GM19239 (cell line): ENCODE measurements at regions not wholly inside any gene's neighbourhood (a gene's known extent, or its start where the extent isn't known, plus 50 kb on each side); places are given as distances from the start of the nearest gene placed in this dataset.
"Not testable (repeated sequence)": the region's sequence is repeated elsewhere in the genome, so short reads cannot be mapped to it uniquely, and the experiment has no call there.

Source experiments
- DNase-seq: peaks from one replicate; pipeline ENCODE4 v3.0.0; 2011; ENCODE audit warnings: low spot score; ENCODE audit not compliant: insufficient read length
- FAIRE-seq: peaks from 2 replicates; lab custom pipeline; 2011; peaks lifted over from hg19 to GRCh38; lab: Jason Lieb, UNC

DNA sequence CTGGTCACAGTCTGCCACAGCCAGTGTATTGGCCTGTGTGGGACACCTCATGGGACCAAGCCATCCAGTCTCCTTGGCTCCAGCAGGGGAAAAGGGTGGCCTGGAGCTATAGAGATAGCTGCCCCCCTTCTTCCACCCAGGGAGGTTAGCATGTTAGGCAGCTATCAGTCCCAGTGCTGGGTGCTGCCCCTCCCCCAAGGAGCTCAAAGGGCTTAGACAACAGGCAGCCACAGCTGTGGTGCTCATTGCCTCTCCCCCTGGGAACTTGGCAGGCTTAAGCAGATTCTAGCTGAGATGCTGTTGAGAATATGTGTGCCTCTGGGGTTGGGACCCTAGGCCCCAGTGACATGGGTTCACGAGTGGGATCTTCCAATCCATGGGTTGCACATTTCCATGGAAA is 226.0 kb upstream of the PTGER4 start:
- FAIRE-seq: no peak
- no peak for DNase-seq

DNA sequence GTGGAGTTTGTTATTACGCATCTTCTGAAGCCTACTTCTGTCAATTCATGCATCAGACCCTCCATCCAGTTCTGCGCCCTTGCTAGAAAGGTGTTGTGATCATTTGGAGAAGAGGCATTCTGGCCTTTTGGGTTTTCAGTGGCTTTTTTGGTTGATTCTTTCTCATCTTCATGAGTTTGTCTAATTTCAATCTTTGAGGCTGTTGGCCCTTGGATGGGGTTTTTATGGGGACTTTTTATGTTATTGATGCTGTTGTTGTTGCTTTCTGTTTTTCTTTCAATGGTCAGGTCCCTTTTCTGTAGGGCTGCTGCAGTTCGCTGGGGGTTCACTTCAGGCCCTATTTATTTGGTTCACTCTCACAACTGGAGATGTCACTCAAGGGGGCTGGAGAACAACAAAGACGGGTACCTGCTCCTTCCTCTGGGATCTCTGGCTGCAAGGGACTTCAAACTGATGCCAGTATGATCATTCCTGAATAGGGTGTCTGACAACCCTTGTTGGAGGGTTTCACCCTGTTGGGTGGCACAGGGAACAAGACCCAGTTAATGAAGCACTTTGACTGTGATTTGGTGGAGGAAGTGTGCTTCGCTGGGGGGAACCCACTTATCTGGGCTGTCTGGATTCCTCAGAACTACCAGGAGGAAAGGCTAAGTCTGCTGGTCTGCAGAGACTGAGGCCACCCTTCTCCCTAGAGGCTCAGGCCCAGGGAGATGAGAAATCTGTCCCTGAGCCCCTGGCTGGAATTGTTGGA is 226.7 kb upstream of the PTGER4 start:
- FAIRE-seq (no peak), DNase-seq (no peak)

DNA sequence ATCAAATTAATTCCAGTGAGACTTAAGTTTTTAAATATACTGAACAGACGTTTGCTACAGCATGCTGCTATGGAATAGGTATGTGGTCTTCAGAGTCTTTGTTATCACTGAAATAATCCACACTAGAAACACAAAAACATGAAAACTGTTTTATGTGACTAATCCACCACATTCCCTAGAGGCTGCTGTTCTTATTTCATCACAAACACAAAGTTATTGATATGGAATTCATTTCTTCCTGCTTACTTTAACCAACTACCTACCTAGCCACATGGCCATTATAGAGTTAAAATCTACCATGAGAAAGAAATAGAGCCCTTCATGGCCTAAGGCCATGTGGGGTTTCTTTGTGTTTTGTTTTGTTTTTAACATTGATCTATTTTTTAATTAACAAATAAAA is 232.3 kb upstream of the PTGER4 start:
- DNase-seq (no peak), FAIRE-seq (no peak)

DNA sequence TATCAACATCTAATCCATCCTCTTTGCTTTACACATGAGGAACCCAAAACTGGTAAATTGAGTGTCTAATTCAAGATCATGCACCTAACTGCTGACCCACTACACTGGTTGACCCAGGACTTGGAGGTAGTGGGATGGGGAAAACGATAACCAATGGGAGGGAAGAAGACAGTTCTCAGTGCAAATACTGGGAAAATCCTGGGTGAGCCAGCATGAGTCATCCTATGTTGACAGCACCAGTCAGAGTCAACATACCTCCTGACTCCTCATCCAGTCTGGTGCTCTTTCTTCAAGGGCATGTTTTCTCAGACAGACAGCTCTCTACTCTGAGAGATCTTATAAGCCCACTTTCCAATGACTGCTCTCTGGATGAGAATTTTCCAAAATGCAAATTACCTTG is 232.8 kb upstream of the PTGER4 start:
- FAIRE-seq (no peak), DNase-seq (no peak)

DNA sequence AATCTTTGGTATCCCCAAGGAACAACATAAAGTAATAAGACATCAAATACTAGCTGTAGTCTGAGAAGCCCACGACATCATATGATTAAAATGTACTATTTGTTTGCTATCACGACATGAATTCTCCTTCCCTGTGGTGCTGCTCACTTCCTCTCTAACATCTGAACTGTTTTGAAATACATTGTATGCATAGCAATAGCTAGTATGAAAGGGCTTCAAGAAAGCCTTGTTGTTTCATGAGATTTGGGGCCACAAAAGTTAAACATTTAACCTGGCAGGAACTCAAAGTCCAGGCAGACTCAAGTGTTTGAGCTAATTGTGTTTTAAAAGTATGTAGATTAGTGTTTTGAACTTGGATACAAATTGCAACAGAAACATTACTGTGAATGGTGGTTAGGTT is 237.4 kb upstream of the PTGER4 start:
- FAIRE-seq: peak; percentile 74
- DNase-seq: no peak

DNA sequence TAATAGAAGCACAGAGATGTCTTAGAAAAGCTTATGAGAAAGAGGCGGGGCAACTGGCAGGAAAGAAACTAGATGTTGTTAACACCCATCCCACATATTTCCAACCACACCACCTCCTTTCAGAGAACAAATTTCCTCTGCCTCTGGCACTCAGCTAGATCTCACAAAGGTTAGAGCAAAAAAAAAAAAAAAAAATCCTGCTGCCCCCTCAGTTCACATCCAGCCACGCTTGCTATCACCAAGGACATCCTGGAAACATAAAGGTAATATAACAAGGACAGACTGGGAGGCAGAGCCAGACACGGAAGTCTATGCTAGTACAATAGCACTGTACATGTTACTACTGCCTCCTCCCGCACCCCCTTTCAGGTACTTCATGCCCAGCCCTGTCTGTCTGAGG is 238.0 kb upstream of the PTGER4 start:
- FAIRE-seq (peak; percentile 70), DNase-seq (peak; percentile 18)

DNA sequence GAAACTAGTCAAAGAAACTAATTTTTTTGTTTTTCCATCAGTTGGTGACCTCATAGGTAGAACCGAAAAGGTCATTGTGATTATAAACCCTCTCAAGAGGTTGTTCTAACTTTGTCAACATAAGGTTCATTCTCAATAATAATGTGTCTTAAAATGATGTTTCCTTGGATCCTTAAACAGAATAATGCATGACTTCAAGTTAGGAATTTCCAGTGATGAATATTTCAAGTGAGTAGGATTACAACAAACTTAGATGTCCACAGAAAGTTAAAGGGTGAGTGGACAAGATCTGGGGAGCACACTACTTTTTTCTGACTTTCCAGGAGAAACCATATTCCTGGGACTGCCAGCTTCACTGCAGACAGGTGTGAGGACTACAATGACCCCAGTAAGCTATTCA is 239.0 kb upstream of the PTGER4 start:
- FAIRE-seq (no peak), DNase-seq (no peak)

DNA sequence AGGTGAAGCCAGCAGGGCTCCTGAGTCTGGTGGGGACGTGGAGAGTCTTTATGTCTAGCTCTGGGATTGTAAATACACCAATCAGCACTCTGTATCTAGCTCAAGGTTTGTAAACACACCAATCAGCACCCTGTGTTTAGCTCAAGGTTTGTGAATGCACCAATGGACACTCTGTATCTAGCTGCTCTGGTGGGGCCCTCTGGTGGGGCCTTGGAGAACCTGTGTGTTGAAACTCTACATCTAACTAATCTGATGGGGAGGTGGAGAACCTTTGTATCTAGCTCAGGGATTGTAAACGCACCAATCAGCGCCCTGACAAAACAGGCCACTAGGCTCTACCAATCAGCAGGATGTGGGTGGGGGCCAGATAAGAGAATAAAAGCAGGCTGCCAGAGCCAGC is 240.6 kb upstream of the PTGER4 start:
- FAIRE-seq, DNase-seq: not testable (repeated sequence)

DNA sequence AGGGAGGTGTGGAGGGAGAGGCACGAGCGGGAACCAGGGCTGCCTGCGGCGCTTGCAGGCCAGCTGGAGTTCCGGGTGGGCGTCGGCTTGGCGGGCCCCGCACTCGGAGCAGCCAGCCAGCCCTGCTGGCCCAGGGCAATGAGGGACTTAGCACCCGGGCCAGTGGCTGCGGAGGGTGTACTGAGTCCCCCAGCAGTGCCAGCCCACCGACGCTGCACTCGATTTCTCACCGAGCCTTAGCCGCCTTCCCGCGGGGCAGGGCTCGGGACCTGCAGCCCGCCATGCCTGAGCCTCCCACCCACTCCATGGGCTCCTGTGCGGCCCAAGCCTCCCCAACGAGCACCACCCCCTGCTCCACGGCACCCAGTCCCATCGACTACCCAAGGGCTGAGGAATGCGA is 241.1 kb upstream of the PTGER4 start:
- FAIRE-seq, DNase-seq: not testable (repeated sequence)

DNA sequence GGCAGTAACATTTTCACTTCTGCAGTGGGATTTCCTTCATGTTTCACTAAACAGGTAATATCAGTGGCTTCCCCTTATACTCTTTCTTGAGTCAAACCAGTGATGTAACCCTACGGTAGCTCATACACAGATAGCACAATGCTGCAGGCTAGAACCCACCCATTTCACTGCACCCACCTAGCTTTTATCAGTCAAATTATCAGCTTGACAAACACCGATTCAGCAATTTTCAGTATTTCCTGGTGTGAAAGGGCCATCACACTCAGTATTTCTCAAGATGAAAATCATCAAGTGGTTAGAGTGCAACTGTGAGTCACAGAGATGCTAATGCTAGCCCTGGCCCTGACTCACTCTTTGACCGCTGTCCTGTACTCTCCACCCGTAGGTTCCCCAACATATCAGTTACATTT is 242.3 kb upstream of the PTGER4 start:
- FAIRE-seq (peak; percentile 78), DNase-seq (no peak)

DNA sequence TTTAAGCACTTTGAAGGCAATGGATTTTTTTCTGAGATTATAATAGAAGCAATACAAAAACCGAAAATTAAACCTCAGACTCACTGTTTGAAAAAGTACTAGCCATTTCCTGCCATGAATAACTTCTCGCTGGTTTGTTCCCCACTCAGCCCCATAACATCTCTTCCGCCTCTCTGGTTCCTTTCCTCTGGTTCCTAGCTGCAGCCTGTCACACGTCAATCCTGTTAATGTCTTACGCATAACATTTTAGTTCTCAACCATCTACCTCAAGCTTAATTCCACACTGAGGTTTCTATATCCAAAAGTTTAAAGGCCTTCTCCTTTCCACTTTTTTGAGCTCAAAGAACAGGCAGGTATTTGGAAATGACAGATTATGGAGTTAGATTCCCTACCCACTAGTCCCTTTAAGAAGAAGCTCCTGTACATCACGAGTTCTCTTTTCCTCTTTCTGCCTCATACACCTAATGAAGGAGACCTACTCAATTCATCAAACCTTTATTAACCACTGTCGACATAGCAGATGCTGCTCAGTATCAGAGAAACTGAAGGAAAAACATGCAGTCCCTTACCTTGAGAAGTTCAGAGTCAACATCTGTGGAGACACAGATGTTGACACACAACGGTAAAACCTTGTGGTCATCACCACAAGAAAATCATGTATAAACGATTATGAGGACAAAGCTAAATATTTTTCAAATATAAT is 243.0 kb upstream of the PTGER4 start:
- DNase-seq: no peak
- peak; percentile 89 for FAIRE-seq

DNA sequence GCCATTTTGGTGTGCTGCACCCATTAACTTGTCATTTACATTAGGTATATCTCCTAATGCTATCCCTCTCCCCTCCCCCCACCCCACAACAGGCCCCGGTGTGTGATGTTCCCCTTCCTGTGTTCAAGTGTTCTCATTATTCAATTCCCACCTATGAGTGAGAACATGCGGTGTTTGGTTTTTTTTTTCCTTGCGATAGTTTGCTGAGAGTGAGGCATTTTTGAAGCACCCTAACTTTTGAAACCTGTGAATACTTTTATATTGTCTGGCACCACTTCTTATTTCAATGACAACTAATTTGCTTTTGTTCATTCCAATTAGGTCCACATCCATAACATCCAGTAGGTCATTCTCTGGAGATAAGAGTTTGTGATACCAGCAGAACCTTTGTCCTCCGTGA is 244.0 kb upstream of the PTGER4 start:
- FAIRE-seq: peak; percentile 37
- DNase-seq: not testable (repeated sequence)

DNA sequence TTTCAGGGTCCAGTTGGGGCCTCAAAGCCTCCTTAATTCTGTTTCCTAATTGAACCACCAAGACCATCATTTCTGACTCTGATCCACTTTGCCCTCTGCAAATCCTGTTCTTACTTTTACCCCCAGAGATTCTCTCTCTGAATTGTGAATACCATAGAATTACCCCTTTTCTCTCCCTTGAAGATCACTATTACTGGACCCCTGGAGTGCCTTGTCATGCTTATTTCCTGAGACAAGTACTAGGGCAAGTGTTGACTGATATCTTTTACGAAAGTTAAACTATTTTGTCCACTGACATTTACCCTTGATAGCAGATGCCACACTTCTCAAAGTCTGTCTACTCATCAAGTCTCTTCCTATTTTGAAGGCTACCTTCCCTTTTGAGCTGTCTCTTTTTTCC is 246.9 kb upstream of the PTGER4 start:
- no peak for DNase-seq
- no peak for FAIRE-seq

DNA sequence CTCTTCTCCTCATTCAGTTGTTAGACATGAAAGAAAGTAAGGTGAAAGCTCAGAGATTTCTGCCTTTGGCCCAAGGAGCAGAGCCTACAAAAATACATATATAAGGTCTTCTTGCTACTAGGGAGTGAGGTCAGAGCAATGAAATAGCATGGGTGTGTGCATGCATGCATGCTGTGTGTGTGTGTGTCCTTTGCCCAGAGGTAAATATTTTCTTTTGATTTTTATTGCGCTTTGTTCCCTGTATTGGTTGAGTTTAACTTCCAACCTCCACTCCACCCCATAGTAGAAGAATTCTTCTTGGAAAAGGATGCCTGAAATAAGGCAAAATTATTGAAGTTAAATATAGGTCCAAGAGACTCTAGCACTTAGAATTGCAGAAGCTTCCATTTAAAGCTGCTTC is 248.0 kb upstream of the PTGER4 start:
- DNase-seq (no peak), FAIRE-seq (no peak)

DNA sequence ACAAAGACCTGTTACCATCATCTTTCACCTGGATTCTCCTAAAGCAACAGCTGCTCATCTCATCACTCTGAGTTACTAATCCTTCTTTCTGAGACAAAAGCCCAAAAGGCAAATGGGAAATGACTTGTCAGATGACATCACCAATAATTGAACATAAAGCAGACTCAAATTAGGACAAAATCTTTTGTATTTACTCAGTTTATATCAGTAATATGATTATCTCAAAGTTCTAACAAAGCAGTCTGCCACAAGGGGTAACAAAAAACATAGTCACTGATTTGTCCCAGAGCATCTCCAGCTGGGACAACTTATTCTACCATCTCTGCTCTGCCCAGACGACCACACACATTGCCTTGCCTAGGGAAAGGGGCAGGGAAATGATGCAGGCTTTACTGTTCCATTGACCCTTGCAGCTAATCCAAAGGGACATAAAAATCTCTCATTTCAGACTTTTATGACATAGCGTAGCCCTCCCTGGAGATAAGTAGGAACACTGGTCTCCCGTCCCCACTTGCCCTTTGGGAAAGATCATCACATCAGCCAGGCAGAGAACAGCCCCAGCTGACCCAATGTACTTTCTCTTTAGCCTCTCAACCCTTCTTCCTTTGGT is 249.5 kb upstream of the PTGER4 start:
- DNase-seq (no peak), FAIRE-seq (no peak)

DNA sequence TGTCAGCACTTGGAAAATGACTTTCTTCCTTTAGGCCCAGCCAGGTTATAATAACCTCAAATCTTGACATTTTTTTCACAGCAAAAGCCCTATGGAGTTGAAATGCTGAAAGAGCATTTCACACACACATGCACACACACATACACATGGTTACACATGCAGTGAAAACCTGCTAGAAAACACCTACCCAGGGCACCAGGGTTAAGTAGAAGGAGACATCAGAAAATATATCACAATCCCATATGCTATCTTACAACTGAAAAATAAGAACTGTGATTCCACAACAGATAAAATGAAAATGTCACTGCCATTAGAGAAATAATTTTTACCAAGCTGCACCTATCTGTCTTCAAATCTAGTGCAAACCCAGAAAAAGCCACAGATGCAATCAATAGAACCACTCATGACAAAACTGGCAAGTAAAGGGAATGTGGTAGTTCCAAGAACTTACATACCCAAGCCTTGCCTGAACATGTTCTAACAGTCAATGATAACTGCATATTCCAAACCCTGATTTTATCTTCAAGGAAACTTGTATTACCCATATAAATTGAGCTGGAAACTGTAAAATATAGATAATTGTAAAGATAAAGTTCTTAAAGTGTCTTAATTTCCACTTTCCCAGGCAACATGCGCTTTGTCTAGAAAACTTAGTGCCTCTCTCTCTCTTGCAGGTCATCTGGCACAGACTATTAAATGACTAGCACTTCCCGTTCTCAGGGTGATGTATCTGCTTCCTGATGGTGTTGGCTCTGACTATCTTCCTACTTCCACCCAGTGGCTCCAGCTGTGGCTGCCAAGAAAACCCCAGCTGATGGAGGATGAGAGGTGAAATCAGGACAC is 250.2 kb upstream of the PTGER4 start:
- FAIRE-seq (peak; percentile 4), DNase-seq (no peak)

DNA sequence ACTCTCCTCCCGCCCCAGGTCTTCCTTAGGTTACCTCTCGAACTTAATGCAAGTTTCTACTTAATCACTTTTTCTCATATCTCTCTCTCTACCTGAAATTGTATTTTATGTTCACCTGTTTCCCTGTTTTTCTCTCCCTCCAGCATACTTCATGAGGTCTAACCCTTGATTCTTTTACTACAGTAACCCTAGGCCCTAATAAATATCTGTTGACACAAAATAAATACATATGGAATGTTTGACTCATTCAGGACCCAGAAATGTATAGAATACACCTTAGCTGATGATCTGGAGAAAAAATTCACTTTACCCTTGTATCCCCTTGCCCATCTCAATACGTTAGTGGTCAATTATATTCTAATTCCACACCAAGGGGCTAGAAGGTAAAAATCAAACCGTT is 250.9 kb upstream of the PTGER4 start:
- no peak for FAIRE-seq
- no peak for DNase-seq

DNA sequence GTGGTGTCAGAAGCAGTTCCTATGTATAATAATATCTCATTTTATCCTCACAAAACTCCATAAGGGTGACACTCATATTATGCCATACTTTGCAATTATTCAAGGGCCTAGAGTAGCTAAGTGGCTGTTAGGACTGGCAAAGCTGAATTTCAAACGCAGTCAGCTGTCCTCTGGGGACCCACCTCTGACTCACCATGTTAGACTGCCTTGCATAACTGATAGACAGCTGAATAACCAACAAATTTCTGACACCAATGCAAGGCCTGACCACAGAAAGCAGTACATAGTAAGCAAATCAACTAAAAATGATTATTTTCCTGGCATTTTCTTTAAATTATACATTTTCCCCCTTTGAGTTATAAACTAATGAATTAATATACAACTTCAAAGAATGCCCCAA is 251.6 kb upstream of the PTGER4 start:
- no peak for DNase-seq
- FAIRE-seq: no peak

DNA sequence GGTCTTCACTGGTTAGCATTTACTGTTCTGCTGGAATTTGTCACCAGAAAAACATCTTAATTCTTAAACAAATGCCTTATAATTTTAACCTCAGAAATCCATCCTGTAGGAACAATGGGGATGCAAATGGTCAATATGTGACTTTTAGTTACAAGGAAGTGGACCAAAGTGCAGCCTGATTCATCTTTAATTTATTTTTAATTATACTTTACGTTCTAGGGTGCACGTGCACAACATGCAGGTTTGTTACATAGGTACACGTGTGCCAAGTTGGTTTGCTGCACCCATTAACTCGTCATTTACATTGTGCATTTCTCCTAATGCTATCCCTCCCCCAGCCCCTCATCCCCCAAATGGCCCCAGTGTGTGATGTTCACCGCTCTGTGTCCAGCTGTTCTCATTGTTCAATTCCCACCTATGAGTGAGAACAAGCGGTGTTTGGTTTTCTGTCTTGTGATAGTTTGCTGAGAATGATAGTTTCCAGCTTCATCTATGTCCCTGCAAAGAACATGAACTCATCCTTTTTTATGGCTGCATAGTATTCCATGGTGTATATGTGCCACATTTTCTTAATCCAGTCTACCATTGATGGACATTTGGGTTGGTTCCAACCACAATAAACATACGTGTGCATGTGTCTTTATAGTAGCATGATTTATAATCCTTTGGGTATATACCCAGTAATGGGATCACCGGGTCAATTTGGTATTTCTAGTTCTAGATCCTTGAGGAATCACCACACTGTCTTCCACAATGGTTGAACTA is 262.5 kb upstream of the PTGER4 start:
- not testable (repeated sequence) for DNase-seq, FAIRE-seq

DNA sequence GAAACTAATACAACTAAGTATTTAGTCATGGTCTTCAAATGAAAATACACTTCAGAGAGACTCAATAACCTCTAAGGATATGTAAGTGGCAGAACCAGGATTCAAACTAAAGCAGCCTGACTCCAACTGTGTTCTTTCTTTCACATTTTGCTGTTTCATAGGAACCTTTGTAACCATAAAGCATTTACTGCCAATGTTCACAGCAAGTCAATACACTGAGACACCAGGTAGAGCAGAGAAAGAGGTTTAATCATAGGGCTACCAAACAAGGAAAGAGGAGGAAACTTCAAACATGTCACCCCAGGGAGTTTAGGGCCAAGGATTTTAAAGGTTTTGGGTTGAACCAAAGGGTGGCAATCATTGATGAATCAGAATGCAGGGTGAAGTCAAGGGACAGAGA is 263.1 kb upstream of the PTGER4 start:
- DNase-seq (no peak), FAIRE-seq (no peak)
